ENCODE measurements at regions not wholly inside any gene's neighbourhood (a gene's known extent, or its start where the extent isn't known, plus 50 kb on each side); places are given as distances from the start of the nearest gene placed in this dataset.

DNA sequence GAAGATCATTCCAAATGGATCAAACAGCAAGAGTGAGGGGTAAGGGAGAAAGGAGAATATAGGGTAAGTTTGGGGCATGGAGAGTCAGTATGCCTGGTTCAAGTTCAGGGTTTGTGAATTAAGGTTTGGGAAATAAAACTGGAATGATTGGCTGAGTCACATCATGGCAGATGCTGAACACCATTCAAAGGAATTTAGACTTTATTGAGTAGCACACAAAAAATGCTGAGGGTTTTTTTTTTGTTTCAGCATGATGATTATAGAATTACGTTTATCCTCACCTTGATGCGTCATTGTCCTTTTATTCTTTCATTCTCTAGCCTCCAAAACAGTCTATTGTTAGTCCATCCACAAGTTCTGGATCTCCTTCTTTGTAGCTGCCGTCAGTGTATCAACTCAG lies 220.0 kb upstream of the UMPS start:
- Histone ChIP-seq H2BK5ac (ENCODE audit: low read length) (no peak overlapping the region), H2BK15ac (ENCODE audit: low read length) (no peak overlapping the region), H3K14ac (ENCODE audit: low read length) (no peak overlapping the region), H2BK120ac (ENCODE audit: low read depth, low read length) (no peak overlapping the region), H3K18ac (ENCODE audit: low read length) (no peak overlapping the region), H2AFZ (ENCODE audit: low read length) (no peak overlapping the region), H3K36me3 (replicated peaks in 1 of 2; ENCODE audit: control insufficient read depth in 2 of 2, insufficient read depth in 2 of 2, low read length in 2 of 2) (no peaks in the 10 kb centered on the region), H4K91ac (ENCODE audit: low read depth, low read length, poor library complexity) (no peak overlapping the region), H3K4ac (ENCODE audit: low read length) (no peak overlapping the region), H3K9ac (ENCODE audit: low read depth, low read length, poor library complexity) (no peak overlapping the region), H3K27ac (replicated peaks; ENCODE audit: low read length) (no peak overlapping the region), H2AK5ac (ENCODE audit: low read depth, low read length) (no peak overlapping the region), H3K9me3 (replicated peaks in 1 of 2; ENCODE audit: control insufficient read depth in 2 of 2, insufficient read depth in 1 of 2, low read depth in 1 of 2, low read length in 2 of 2) (no peaks in the 10 kb centered on the region), H4K8ac (ENCODE audit: low read depth, low read length) (no peak overlapping the region), H3K23ac (ENCODE audit: low read depth, low read length, poor library complexity) (no peak overlapping the region), H3K27me3 (ENCODE audit: control insufficient read depth in 3 of 3, insufficient read depth in 3 of 3, low read depth in 1 of 3, low read length in 3 of 3) (no peaks in the 10 kb centered on the region), H3K4me2 (ENCODE audit: insufficient read depth, low read length, poor library complexity, severe bottlenecking) (no peak overlapping the region), H3K79me1 (ENCODE audit: low read depth, low read length) (no peaks in the 10 kb centered on the region), H2BK12ac (ENCODE audit: low read length) (no peak overlapping the region), H3K4me3 (ENCODE audit: low read length in 2 of 2) (no peak overlapping the region), H3K4me1 (ENCODE audit: control insufficient read depth in 2 of 2, insufficient read depth in 1 of 2, low read depth in 1 of 2, low read length in 2 of 2) (peaks cover 0 to 1% of the 10 kb centered on the region in 2 donors)
- WGBS, 2 donors (ENCODE audit: extremely low coverage in 2 of 2, insufficient read length in 2 of 2, insufficient replicate concordance in 1 of 2): no CpG with 5 or more reads among the region's 3 CpGs
- DNase-seq (ENCODE audit: low spot score): no peak

DNA sequence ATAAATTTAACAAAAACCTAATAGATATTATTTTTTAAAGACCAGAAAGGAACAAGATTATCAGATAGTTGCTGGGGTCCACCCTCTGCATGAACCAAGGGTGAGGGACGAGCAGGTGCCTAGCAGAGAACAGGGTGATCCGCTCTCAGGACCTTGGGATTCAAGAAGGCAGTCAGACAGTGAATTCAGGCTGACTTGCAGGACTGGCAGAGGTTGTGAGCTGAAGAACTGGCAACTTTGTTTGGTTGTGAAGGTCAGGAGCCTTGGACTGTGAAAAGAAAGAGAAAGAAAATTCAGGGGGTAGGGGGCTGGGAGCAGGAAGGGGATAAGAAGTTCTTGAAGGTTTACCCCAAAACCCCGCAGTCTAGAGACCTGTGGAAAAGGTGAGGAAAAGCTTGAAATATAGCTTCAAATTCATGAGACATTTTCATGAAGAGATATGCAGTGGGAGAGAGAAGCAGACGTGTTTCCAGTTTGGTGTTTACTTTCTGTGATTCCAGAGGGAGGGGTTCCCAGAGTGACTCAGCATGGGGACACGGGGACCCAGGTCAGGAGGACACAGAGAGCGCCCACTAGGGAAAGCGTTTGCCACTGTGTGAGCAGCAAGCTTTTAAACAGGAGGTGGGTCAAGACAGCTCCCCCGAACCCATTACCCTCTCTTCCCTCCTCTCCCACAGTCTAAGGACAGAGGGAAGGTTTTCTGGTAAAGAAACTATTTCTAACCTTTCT lies 217.2 kb upstream of the UMPS start:
- no peak overlapping the region for H3K27ac ChIP-seq (replicated peaks; ENCODE audit: low read length)
- H2AK5ac ChIP-seq (ENCODE audit: low read depth, low read length): no peak overlapping the region
- DNase-seq (ENCODE audit: low spot score): no peak
- no peak overlapping the region for H3K4me2 ChIP-seq (ENCODE audit: insufficient read depth, low read length, poor library complexity, severe bottlenecking)
- no peak overlapping the region for H2BK120ac ChIP-seq (ENCODE audit: low read depth, low read length)
- H2BK5ac ChIP-seq (ENCODE audit: low read length): no peak overlapping the region
- no peaks in the 10 kb centered on the region for H3K9me3 ChIP-seq (replicated peaks in 1 of 2; ENCODE audit: control insufficient read depth in 2 of 2, insufficient read depth in 1 of 2, low read depth in 1 of 2, low read length in 2 of 2)
- no peaks in the 10 kb centered on the region for H3K27me3 ChIP-seq (ENCODE audit: control insufficient read depth in 3 of 3, insufficient read depth in 3 of 3, low read depth in 1 of 3, low read length in 3 of 3)
- H3K23ac ChIP-seq (ENCODE audit: low read depth, low read length, poor library complexity): no peak overlapping the region
- no peak overlapping the region for H3K9ac ChIP-seq (ENCODE audit: low read depth, low read length, poor library complexity)
- H3K4ac ChIP-seq (ENCODE audit: low read length): no peak overlapping the region
- H4K91ac ChIP-seq (ENCODE audit: low read depth, low read length, poor library complexity): no peak overlapping the region
- peaks cover 0 to 1% of the 10 kb centered on the region in 2 donors for H3K4me1 ChIP-seq (ENCODE audit: control insufficient read depth in 2 of 2, insufficient read depth in 1 of 2, low read depth in 1 of 2, low read length in 2 of 2)
- H3K79me1 ChIP-seq (ENCODE audit: low read depth, low read length): no peaks in the 10 kb centered on the region
- no peak overlapping the region for H4K8ac ChIP-seq (ENCODE audit: low read depth, low read length)
- H2BK15ac ChIP-seq (ENCODE audit: low read length): no peak overlapping the region
- H3K14ac ChIP-seq (ENCODE audit: low read length): no peak overlapping the region
- H3K18ac ChIP-seq (ENCODE audit: low read length): no peak overlapping the region
- no peaks in the 10 kb centered on the region for H3K36me3 ChIP-seq (replicated peaks in 1 of 2; ENCODE audit: control insufficient read depth in 2 of 2, insufficient read depth in 2 of 2, low read length in 2 of 2)
- no CpG with 5 or more reads among the region's 8 CpGs for WGBS, 2 donors (ENCODE audit: extremely low coverage in 2 of 2, insufficient read length in 2 of 2, insufficient replicate concordance in 1 of 2)
- no peak overlapping the region for H2BK12ac ChIP-seq (ENCODE audit: low read length)
- H3K4me3 ChIP-seq (ENCODE audit: low read length in 2 of 2): no peak overlapping the region
- H2AFZ ChIP-seq (ENCODE audit: low read length): no peak overlapping the region

DNA sequence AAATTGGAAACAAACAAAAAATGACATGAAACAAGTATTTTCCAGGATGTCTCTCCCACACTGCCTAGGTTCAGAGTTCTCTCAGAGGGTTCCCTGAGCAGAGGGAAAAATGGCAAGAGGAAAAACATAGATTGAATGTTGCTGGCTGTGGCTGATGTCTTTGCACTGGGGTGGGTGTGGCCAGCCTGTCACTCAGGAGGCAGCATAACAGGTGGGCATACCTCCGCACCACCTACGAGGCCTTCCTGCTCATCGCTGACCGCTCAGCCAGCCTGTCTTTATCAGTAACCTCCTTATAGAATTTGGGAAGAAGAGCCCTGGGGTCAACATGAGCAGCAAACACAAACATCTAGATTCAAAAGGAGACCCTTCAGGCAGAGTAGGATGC lies 216.6 kb upstream of the UMPS start:
- H3K4me3 ChIP-seq (ENCODE audit: low read length in 2 of 2): no peak overlapping the region
- H2BK120ac ChIP-seq (ENCODE audit: low read depth, low read length): no peak overlapping the region
- no peaks in the 10 kb centered on the region for H3K79me1 ChIP-seq (ENCODE audit: low read depth, low read length)
- no peak overlapping the region for H2BK15ac ChIP-seq (ENCODE audit: low read length)
- peaks cover 0 to 1% of the 10 kb centered on the region in 2 donors for H3K4me1 ChIP-seq (ENCODE audit: control insufficient read depth in 2 of 2, insufficient read depth in 1 of 2, low read depth in 1 of 2, low read length in 2 of 2)
- no peaks in the 10 kb centered on the region for H3K9me3 ChIP-seq (replicated peaks in 1 of 2; ENCODE audit: control insufficient read depth in 2 of 2, insufficient read depth in 1 of 2, low read depth in 1 of 2, low read length in 2 of 2)
- H3K36me3 ChIP-seq (replicated peaks in 1 of 2; ENCODE audit: control insufficient read depth in 2 of 2, insufficient read depth in 2 of 2, low read length in 2 of 2): no peaks in the 10 kb centered on the region
- WGBS, 2 donors (ENCODE audit: extremely low coverage in 2 of 2, insufficient read length in 2 of 2, insufficient replicate concordance in 1 of 2): no CpG with 5 or more reads among the region's 4 CpGs
- H3K9ac ChIP-seq (ENCODE audit: low read depth, low read length, poor library complexity): no peak overlapping the region
- no peak overlapping the region for H3K4ac ChIP-seq (ENCODE audit: low read length)
- H3K27ac ChIP-seq (replicated peaks; ENCODE audit: low read length): no peak overlapping the region
- H2AFZ ChIP-seq (ENCODE audit: low read length): no peak overlapping the region
- no peak overlapping the region for H2AK5ac ChIP-seq (ENCODE audit: low read depth, low read length)
- no peak overlapping the region for H3K18ac ChIP-seq (ENCODE audit: low read length)
- H4K91ac ChIP-seq (ENCODE audit: low read depth, low read length, poor library complexity): no peak overlapping the region
- DNase-seq (ENCODE audit: low spot score): no peak
- no peak overlapping the region for H4K8ac ChIP-seq (ENCODE audit: low read depth, low read length)
- no peak overlapping the region for H2BK12ac ChIP-seq (ENCODE audit: low read length)
- H3K14ac ChIP-seq (ENCODE audit: low read length): no peak overlapping the region
- no peak overlapping the region for H2BK5ac ChIP-seq (ENCODE audit: low read length)
- no peak overlapping the region for H3K4me2 ChIP-seq (ENCODE audit: insufficient read depth, low read length, poor library complexity, severe bottlenecking)
- no peak overlapping the region for H3K23ac ChIP-seq (ENCODE audit: low read depth, low read length, poor library complexity)
- no peaks in the 10 kb centered on the region for H3K27me3 ChIP-seq (ENCODE audit: control insufficient read depth in 3 of 3, insufficient read depth in 3 of 3, low read depth in 1 of 3, low read length in 3 of 3)

DNA sequence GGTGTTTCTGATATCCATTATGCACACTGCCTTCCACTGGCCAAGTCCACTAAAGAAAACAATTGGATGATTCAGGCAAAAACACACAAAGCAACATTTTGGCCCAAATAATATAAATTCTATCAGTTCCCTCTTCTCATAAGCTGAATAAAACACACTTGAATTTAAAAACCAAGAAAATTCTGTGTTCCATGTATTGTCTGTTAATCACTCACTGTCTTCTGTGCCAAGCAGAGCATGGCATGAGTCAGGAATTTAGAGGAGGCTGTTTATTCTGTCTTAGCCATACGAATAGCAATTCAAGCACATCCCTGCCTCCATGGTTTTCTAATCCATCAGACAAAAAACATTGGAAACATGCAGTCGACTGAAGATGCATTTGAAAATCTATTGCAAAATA lies 215.6 kb upstream of the UMPS start:
- Histone ChIP-seq H3K79me1 (ENCODE audit: low read depth, low read length) (no peaks in the 10 kb centered on the region), H2BK120ac (ENCODE audit: low read depth, low read length) (no peak overlapping the region), H3K9me3 (replicated peaks in 1 of 2; ENCODE audit: control insufficient read depth in 2 of 2, insufficient read depth in 1 of 2, low read depth in 1 of 2, low read length in 2 of 2) (no peaks in the 10 kb centered on the region), H3K4me1 (ENCODE audit: control insufficient read depth in 2 of 2, insufficient read depth in 1 of 2, low read depth in 1 of 2, low read length in 2 of 2) (peaks cover 0 to 1% of the 10 kb centered on the region in 2 donors), H3K4me2 (ENCODE audit: insufficient read depth, low read length, poor library complexity, severe bottlenecking) (no peak overlapping the region), H3K36me3 (replicated peaks in 1 of 2; ENCODE audit: control insufficient read depth in 2 of 2, insufficient read depth in 2 of 2, low read length in 2 of 2) (no peaks in the 10 kb centered on the region), H3K14ac (ENCODE audit: low read length) (no peak overlapping the region), H3K9ac (ENCODE audit: low read depth, low read length, poor library complexity) (no peak overlapping the region), H3K4me3 (ENCODE audit: low read length in 2 of 2) (no peak overlapping the region), H4K91ac (ENCODE audit: low read depth, low read length, poor library complexity) (no peak overlapping the region), H3K27me3 (ENCODE audit: control insufficient read depth in 3 of 3, insufficient read depth in 3 of 3, low read depth in 1 of 3, low read length in 3 of 3) (no peaks in the 10 kb centered on the region), H4K8ac (ENCODE audit: low read depth, low read length) (no peak overlapping the region), H3K23ac (ENCODE audit: low read depth, low read length, poor library complexity) (no peak overlapping the region), H3K27ac (replicated peaks; ENCODE audit: low read length) (no peak overlapping the region), H2BK15ac (ENCODE audit: low read length) (no peak overlapping the region), H2BK5ac (ENCODE audit: low read length) (no peak overlapping the region), H2AK5ac (ENCODE audit: low read depth, low read length) (no peak overlapping the region), H3K4ac (ENCODE audit: low read length) (no peak overlapping the region), H3K18ac (ENCODE audit: low read length) (no peak overlapping the region), H2BK12ac (ENCODE audit: low read length) (no peak overlapping the region), H2AFZ (ENCODE audit: low read length) (no peak overlapping the region)
- WGBS, 2 donors (ENCODE audit: extremely low coverage in 2 of 2, insufficient read length in 2 of 2, insufficient replicate concordance in 1 of 2): no CpG with 5 or more reads among the region's 2 CpGs
- no peak for DNase-seq (ENCODE audit: low spot score)

Measured in neuronal stem cell (in vitro differentiated cells).